Superior temporal gyrus (tissue), 1 donor: ENCODE measurements at regions not wholly inside any gene's neighbourhood (a gene's known extent, or its start where the extent isn't known, plus 50 kb on each side); places are given as distances from the start of the nearest gene placed in this dataset.
"Not testable (repeated sequence)": the region's sequence is repeated elsewhere in the genome, so short reads cannot be mapped to it uniquely, and the experiment has no call there.

Experiments
- DNase-seq: peaks from one replicate; pipeline ENCODE4 v3.0.0-alpha.2; 2016; ENCODE audit errors: extremely low spot score

DNA sequence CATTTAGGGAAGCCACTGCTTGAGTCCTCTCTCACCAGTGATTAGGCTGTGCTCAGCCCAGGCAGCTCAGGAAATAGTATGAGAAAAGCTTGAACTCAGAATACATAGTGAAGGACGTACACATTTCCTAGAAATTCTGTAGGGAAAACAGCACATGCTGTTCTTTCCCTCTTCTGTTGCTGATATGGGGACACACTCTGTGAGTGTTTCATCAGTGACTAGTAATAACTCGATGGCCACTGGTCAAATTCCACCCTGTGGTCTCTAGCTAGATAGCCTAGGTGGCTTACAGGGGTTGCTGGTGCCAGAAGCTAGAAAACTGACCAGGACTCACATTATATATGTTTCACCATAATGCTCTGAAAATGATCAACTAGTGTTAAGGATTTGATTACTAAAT is 259.8 kb upstream of the SOX4 start:
- DNase-seq = no peak

DNA sequence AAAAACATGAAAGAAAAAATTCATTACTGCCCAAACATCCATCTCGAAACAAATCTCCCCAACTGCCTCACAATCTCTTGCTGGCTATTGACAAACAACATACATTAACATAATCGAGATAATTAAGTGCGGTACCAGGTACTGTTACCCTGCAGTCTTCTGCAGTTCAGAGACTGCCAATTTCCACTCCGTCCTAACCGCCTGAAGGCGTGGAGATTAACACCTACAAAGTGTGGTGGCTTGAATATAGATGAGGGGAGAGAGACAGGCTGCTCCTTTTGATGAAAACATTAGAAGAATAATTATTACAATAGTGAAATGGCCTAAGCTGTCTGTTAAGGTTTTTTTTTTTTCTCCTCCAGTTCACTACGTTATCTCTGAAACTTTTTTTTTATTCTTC is 258.9 kb upstream of the SOX4 start:
- no peak for DNase-seq

DNA sequence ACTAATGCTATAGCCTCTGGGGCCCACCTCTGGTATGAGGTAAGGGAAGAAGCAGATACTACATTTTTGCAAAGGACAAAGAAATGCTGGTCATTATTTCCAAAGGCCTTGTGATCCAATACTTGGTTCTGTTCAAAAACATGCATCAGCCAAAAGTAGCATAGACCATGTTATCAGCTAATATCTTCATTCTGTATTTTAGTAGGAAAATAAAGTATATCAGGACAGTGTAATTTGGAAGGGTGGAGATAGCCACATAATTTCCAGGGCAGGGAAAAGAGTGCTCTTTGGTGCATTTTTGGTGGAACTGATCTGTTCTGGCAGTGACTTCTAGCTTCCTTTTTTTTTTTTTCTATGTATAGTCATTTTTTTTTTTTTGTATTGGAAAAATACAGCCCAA is 258.0 kb upstream of the SOX4 start:
- DNase-seq = no peak

DNA sequence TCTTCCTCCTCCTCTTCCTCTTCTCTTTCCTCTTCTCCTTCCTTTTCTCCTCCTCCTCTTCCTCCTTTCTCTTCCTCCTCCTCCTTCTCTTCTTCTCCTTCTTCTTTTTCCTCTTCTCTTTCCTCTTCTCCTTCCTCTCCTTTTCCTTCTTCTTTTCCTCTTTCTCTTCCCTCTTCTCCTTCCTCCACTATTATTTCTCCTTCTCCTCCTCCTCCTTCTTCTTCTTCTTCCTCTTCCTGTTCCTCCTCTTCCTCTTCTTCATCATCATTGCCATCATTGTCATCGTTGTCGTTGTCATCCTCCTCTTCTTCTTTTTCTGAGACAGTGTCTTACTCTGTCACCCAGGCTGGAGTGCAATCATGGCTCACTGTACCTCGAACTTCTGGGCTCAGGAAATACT is 256.3 kb upstream of the SOX4 start:
- DNase-seq = no peak

DNA sequence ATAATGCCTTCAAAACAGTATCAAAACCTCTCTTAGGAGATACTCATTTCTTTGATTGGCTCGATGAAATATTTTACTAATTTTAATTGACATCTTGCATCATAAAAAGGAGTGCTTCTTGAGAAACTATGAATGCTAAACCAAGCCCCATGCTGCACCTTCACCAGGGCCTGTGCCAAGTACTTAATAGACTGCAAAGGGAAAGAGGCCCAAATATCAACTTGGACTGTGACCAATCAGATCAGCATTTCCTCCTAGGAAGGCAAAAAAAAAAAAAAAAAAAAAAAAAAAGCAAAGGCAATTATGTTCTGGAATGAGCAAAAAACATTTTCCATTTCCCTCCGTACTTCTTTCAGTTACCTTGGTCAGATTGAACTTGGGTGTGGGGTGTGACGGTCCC is 253.0 kb upstream of the SOX4 start:
- DNase-seq = no peak

DNA sequence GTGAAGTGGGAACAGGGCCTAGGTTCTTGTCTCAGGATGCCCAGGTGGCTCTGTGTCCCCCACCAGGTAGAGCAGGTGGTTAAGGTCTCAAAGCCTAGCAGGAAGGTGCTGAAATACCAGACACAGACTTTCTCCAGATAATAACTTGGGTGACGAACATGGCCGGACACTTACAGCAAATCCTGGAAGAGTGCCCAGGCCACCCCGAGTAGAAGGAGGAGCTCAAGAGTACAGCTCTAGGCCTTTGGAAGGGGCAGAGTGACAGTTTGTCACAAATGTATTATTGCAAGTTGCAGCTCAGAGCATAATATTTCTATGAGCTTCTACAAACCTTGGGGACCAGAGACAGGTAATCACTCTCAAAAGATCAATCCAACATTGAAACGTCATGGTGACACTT is 251.6 kb upstream of the SOX4 start:
- DNase-seq = no peak

DNA sequence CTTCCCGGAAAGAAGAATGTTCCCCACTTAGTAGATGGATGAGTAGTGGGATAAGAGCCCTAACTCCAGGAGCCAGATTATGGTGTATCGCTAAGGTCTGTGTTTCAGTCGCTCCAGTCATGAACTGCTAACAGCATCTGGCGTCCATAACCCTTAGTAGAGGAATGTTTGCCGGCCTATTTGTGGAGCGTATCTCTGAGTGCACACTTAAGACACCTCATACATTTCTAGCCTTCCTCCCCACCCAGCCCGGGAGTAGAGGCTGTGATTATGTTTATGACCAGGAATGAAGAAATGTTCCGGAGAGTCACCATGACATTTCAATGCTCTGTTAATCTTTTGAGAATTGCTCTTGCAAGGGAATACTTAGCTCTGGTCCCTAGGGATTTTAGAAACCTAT is 251.1 kb upstream of the SOX4 start:
- DNase-seq = no peak

DNA sequence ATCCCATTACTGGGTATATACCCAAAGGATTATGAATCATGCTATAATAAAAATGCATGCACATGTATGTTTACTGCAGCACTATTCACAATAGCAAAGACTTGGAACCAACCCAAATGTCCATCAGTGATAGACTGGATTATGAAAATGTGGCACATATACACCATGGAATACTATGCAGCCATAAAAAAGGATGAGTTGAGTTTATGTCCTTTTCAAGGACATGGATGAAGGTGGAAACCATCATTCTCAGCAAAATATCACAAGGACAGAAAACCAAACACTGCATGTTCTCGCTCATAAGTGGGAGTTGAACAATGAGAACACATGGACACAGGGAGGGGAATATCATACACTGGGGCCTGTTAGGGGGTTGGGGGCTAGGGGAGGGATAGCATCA is 247.8 kb upstream of the SOX4 start:
- DNase-seq = not testable (repeated sequence)

DNA sequence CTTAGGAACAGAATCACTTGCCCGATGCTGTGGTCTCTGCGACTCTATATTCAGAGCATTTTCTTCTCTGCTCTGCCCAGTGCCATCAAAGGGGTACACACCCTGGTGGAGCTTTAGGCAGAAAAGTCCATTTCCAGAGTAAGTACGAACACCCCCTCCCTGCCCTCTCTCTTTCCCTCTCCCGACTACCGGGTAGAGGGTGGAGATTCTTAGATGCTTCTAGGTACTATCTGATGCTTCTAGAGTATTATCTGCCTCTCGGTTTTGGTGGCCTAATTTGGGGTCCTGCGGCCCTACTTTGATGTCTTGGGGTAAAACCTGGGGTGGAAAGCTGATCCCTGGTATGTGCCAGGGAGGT is 245.4 kb upstream of the SOX4 start:
- no peak for DNase-seq

DNA sequence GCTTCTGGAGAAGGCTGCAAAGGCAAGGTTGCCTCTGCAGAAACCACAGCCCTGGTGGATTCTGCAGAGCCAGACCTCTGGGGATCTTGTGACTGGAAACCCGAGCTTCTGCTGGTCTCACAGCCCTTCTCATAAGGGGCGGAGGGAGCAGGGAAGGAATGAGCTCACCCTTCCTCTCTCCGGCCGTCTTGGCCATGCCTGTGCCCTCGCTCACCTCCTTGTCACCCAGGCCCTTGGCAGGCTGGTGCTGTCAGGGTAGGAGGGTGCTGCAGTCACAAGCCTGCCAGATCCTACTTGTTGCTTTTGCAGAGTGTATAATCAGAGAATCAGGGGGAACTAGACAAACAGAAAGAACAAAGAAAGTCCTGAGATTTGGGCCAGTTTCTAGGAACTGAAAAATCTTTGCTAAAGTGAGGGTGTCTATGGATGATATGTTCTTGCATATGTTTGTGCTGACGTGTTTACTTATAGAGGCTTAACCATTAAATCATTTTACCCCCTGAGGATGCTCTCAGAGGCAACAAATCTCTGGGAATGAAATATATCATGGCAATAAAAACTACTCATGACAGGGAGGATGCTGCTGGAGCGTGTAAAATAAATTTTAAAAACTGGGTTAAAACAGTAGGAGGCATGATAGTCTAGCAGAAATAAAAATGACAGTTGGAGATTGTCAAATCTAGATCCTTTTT is 244.9 kb upstream of the SOX4 start:
- DNase-seq = no peak

DNA sequence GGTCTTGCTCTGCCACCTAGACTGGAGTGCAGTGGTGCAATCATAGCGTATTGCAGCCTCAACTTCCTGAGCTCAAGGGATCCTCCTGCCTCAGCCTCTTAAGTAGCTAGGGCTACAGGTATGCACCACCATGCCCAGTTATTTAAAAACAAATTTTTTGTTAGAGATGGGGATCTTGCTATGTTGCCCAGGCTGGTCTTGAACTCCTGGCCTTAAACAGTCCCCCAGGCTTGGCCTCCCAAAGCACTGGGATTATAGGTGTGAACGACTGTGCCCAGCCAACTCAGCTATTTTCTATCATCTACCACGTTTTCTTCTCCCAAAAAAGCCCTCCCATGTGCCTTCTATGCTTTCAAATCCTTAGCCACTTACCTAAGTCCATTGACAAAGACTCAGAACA is 243.7 kb upstream of the SOX4 start:
- no peak for DNase-seq

DNA sequence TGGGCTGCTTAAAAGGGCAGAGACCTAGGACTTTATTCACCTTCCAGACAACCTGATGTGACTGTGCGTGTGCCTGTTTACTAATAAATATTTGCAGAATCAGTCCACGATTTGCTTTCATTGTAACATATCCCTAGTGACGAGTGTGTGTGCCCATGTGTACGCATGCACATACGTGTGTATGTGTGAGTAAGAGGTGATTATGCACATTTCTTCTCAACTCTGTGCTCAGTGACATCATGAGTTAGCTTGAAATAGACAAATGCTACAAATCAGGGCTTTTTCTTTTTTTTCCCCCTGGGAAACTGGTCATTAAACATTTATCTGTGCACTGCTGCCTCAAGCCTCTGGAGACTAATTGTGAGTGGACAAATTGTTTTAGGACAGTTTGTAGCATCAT is 242.6 kb upstream of the SOX4 start:
- DNase-seq = no peak

DNA sequence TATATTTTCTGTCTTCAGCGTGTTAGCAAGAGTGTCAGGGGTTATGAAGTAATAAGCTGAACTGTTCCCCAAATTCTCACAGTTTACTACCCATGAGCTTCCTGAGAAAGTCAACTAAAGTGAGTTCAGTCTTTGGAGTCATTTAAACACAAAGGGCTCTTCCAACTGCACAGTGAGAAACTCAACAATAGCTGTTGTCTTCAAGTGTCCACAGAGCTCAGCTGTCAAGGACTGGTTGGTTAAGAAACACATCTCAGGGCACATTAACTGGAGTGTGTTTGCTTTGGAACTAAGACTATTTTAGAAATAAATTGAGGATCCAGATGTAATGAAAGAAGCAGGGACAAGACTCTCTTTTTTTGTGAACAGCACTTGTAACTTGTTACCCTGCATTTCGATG is 241.4 kb upstream of the SOX4 start:
- DNase-seq = no peak

DNA sequence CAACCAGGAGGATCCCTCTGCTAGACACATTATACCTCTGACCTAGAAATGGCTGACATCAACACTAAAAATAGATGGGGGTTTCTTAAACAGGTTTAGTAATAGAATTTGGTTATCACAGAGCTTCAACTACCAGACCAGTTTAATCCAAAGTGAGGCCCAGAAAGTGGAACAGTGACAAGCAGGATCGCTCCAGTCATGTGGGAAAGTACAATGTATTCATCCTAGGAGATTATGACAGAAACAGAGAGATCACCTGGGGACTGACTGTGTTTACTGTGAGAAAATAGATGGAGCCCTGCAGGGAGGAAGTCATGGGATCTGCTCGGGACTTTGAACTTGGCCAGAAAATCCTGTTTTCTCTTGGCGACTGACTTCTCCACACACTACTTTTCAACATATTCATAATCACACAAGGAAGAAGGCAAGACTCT is 238.7 kb upstream of the SOX4 start:
- DNase-seq = no peak

DNA sequence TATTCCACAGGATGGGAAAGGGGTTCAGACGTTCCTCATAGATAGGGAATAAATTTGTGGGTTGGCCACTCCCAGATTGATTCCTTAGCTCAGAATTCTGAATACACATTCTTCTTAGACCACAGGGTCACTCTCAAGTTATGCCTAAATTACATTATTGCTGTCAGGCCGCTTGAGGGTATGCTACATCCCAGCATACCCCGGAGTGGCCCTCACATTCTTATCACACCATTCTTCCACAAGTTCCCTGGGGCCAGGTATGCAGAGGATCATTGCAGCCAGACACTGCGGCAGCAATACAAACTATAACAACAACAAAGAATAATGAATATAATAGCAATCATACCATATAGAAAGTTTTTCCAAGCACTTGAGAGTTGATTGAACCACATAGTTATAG is 237.9 kb upstream of the SOX4 start:
- DNase-seq = no peak

DNA sequence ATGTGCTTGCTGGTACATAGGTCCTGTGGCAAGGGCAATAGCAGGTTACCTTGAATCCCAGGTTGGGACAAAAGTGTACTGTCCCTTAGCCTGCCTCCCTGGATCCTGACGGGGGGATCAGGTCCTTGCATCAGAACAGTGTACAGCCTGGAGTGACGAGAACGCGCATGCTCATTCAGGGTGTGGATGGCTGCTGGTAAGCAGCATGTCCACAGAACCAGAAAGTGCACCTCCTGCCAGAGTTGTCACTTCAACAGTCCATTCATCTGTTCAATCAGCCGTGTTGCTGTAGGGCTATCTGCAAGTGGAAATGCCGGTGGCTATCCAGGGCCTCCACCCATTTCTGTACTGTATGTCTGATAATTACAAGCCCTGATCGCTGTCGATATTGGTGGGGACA is 236.3 kb upstream of the SOX4 start:
- DNase-seq = no peak

DNA sequence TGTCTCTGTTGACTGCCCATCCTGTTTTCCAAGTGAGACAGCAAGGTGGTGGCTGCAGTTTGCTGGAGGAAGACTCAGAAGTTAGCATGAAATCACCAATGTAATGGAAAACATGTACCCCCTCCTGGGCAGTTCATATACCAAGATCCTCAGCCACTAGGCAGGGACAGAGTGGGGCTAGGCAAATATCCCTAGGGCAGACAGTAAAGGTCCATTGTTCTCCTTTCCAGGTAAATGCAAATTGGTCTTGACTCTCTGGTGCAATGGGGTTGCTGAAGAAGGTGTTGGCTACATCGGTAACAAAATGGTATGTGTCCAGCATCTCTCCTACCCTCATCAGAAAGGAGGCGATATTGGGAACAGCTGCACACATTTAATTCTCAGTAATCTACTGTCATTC is 233.6 kb upstream of the SOX4 start:
- no peak for DNase-seq

DNA sequence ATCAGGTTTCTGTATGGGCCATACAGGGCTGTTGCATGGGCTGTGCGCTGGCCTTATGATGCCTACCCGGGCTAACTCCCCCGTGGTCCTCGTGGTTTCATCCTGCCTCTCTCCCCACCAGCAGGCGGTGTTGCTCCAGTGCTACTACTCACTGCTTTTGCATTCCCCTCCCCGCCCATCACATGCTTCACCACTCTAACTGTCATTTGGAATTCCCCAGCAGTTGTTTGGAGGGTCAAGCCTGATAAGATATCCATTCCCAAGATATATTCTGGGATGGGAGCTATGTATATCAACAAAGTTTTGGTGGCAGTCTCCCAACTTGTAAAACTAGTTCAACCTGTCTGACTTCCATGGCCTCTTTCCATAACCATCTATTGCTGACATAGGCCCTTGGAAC is 233.2 kb upstream of the SOX4 start:
- DNase-seq = no peak

DNA sequence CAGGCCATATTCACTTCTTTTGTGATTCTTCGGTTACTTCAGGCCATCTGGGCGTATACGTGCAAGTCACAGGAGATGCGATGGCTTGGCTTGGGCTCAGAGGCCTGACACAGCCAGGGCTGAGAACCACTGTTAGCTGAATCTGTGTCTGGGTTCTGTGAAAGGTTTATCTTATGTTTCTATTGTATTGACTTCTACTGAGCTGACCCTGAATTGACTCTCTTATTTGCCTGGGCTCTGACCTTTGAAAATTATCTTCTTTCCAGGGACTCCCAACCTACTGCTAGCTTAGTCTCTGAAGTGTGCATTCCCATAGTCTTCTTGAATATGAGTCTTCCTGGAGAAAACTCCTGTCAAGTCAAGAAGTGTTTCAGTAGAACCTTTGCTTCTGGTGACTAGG is 226.4 kb upstream of the SOX4 start:
- no peak for DNase-seq

DNA sequence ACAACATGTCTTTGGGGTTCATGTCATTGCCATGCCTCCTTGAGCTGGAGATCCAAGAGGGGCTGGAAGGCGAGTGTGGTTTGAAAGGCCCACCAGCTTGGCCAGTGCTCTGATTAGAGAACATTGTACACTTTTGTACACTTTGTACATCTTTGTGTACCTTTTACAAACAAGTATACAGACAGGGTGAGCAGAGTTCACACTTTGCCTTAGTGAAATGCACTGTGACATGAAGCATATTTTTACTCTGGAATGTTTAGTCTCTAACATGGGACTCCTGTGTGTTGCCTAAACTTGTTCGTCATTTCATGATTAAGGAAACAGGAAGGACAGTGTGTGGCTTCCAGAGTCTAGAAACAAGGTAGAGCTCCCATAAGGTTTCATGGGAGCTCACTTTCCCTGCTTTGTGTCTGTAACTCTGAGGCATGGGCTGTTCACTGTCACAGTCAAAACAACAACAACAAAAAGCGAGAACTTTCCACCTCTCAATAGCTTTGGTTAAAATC is 225.8 kb upstream of the SOX4 start:
- DNase-seq = no peak

DNA sequence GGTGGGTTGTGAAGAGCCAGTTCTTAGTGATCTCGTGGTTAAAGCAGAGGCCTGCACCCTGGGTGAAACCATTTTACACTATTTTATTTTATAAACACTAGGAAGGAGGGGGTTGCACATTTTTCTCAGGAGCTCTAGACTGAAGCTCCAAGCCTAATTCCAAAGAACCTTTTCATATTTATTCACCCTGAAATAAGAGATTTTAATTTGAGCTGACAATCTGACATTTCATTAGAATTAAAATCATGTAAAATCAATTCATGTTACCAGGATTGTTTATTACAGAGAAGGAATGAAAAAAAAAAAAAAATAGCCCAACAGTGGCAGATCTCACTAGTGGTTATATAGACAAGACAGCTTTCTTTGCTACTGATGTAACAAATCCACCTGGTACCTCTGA is 222.5 kb upstream of the SOX4 start:
- DNase-seq = no peak

DNA sequence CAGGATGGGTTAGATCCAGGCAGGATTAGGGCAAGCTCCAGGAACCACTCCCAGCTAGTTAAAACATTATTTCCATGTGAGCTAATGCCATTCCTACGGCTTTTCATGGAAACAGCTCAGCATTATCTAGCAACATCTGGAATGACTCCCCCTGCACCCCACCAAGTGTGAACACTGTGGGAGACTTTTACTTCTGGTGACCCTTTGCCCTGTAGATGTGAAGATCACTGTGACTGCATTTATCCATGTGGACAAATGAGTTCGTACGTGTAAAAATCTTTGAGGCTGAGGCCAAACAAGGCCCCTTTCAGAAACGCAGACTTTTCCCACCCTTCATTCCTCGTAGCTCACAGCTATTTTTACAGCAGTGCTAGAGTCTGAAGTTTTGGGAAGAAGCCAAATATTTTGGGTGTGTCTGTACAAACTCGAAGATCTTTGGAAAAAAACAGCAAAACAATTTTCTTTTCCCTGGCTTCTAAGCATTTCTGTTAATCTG is 221.8 kb upstream of the SOX4 start:
- no peak for DNase-seq

DNA sequence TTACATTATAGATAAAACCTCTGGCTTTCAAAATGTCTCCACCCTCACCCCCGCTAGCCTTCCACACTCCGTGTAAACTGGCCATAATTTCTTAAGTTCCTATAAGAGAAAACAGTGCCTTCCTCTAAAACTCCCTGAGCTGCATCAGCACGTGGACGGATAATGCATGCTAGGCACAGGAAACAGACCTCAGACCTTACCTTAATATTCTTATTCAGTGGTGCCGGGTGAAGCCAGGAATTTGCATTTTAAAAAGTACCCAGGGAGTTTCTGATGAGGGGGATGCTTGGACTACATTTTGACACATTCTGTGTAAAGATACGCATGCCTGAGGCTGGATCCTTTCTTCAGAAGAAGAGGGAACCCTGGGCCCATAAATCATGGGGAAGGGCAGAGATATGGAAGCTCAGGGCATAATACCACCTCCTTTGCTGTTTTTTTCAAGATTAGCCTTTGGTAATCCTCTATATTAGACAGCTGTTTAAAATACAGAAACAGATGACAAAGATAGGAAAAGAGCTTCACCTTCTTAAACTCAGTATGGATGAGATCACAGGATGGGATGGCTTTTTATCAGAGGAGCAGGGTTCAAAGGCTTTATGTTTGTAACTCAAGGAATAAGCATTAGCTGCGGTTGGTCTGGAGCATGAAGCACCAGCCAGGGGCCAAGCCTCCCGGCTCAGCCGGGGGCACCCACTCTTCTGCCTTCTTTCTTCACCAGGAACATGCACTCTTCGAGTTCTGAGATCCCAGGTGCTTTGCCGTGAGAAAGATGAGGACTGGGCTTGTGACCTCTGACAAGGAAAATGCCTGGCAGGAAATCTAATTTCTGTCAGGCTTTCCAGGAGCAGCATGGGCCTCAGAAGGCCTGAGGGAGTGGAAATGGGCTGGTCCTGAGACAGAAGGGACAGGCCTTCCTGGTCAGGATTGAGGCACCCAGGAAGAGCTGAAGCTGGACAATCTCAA is 218.1 kb upstream of the SOX4 start:
- no peak for DNase-seq
